HG03108 (cell line): ENCODE measurements at regions not wholly inside any gene's neighbourhood (a gene's known extent, or its start where the extent isn't known, plus 50 kb on each side); places are given as distances from the start of the nearest gene placed in this dataset.
"Not testable (repeated sequence)": the region's sequence is repeated elsewhere in the genome, so short reads cannot be mapped to it uniquely, and the experiment has no call there.

ENCODE experiments used
- ATAC-seq: cut with Tn5 transposase; IDR thresholded peaks from one replicate; pipeline ENCODE4 v1.9.1; 2021; ENCODE audit warnings: moderate library complexity; ENCODE audit not compliant: unreplicated experiment

DNA sequence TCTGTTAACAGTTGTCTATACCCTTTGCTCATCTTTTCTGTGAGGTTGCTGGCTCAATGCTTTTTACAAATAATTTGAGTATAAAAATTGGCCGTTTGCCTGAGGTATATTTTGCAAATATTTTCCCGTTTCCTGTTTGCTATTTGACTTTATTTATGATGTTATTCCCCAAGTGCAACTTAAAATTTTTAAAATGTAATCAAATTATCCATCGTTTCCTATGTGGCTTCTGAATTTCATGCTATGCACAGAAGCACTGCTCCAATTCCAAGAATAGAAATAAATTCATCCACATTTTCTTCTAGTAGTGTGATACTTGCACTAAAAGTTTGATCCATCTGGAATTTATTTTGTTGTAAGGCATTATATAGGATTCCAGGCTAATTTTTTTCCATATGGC, 123.6 kb downstream of the ZNF608 start:
- ATAC-seq: no peak

DNA sequence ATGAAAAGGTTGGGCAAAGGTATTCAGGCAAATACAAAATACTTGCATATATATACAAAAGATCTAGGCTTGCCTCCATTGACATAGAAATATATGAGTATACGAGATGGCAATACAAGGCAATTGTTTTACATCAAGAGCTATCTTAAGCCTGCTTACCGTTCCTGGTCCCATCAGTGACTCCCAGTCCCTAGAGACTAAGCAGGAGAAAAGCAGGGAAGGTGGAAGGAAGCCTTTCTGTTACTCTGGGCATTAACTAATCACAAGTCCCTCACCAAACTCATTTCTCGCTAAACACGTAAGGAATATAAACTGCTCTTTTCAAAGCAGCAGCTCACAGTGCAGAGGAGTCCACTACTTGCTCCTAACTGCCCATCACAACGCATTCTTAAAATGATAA, 125.2 kb downstream of the ZNF608 start:
- ATAC-seq: no peak

DNA sequence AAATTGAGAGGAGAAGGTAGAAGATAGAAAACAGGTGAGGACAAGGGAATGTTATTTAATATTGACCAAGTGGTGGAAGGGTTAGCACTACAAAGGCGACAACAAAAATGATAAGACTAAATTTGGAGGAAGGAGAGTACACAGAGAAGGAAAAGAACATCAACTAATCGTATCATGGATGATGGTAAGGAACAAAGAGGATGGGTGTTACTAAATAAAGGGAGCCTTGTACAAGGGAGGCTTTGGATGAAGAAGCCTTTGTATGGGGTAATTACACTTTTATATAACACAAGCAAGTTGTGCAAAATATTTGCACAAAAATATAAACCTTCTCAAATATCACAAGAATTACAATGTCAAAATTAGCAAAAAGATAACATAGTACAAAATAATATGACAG, 125.7 kb downstream of the ZNF608 start:
- ATAC-seq: no peak

DNA sequence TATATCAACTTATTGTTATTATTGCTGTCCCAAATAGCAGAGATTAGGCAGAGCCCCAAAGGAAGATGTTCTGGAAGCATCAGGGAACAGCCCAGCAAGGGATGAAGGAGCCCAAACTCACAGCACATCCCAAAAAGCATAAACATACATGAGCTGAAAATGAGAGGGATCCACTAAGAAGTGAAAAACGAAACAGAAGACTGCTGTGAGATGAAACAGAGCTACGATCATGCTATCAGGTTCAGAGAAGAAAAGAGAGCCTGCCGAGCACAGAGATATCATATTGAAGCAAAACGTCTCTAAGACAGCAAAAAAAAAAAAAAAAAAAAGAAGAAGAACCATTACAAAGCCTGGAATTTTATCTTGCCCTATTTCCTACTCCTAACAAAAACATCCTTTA, 127.3 kb downstream of the ZNF608 start:
- no peak for ATAC-seq

DNA sequence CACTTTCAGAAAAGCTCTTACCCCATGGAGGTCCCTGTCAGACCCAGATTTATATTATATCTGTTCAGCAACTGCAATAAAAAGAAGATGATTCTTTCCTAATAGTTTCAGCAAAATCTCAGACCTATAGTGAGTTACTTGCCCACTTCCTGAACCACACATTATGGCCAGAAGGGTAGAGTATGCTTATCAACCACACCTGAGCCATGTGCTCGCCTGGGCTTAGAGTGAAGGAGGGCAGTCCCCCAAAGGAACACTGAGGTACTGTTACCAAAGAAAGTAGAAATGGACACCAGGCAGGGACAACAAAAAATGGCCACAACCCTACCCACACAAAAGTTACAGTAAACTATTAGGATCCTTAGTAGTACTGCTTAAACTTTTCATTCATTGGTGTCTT, 128.7 kb downstream of the ZNF608 start:
- no peak for ATAC-seq

DNA sequence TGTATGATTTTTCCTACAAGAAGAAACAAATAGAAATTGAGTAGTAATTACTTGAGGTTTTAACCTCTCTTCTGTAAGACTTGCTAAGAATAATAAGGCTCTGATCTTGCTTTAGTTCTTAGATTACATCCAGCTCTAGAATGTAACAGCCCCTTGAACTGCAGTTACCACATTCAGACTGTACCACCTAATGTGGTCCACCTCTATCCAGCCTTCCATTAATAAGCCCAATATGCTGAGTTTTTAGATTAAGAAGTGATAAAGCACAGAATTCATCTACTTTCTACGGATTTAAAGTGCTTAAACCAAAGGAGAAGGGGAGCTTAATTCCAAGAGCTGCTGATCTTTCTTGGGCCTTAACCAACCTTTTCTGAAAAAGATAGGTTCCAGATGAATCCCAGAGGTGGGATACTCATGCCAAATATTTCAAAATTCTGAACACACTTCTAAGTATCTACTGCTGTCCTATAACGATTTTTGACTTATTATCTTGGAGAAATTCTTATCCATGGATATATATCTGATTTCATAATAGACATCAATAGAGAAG, 131.5 kb downstream of the ZNF608 start:
- ATAC-seq: no peak

DNA sequence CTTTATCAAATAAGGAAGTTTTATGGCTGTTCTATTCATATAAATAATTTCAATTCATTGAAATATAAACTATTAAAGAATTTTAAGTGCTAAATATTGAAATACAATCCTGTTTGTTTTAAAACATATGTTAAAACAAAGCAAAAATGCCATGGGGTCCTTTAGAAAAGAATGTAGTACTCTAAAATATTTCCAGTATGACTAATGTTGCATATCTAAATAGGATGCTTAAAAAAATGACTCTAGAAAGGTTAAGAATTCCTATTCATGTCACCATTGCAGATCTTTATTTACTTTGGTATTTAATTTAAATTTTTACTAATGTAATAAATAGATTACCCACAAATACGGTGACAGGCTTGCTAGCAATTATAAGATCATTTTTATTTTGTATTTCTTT, 132.3 kb downstream of the ZNF608 start:
- ATAC-seq: no peak

DNA sequence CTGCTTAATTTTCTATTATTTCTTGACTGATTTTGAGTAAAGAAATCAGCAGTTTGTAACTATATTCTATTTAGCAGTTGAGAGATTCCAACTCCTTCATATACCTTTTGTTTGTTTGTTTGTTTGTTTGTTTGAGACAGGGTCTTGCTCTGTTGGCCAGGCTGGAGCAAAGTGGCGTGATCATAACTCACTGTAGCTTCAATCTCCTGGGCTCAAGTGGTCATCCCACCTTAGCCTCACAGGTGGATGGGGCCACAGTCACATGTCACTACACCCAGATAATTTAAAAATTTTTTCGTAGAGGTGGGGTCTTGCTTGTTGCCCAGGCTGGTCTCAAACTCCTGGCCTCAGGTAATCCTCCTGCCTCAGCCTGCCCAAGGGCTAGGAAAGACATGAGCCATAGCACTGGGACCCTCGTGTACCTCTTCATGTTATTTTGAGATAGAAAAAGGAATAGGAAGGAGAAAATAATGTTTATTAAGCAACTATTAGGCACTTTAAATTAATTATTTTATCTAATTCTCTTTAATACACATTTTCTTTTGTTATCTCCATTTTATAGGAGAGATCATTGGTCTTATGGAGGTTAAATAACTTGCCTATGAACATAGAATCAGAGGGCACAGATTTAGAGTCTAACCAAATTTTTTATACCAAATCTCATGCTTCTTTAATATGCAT, 133.0 kb downstream of the ZNF608 start:
- no peak for ATAC-seq

DNA sequence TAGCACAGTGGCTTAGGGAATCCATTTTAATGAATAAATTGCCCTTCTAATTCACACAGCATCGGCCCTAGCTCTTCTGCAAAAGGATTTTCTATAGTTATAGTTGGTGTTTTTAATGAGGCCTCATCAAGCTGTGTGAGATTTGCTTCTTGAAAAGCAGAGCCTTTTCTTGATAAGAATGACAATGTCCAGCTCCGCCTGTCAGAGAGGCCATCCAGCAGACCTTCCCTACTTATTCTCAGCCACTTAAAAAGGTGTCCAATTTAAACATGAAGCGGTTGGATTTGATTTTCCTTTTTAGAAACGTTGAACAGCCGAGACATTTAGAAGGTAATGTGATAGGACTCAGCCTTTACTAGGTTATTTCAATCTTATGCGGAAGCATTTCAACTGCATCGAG, 134.4 kb downstream of the ZNF608 start:
- ATAC-seq: no peak

DNA sequence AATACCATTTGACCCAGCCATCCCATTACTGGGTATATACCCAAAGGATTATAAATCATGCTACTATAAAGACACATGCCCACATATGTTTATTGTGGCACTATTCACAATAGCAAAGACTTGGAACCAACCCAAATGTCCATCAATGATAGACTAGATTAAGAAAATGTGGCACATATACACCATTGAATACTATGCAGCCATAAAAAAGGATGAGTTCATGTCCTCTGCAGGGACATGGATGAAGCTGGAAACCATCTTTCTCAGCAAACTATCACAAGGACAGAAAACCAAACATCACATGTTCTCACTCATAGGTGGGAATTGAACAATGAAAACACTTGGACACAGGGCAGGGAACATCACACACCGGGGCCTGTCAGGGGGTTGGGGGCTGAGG, 135.2 kb downstream of the ZNF608 start:
- ATAC-seq: not testable (repeated sequence)

DNA sequence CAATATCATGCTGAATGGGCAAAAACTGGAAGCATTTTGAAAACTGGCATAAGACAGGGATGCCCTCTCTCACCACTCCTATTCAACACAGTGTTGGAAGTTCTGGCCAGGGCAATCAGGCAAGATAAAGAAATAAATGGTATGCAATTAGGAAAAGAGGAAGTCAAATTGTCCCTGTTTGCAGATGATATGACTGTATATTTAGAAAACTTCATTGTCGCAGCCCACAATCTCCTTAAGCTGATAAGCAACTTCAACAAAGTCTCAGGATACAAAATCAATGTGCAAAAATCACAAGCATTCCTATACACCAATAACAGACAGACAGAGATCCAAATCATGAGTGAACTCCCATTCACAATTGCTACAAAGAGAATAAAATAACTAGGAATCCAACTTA, 136.8 kb downstream of the ZNF608 start:
- not testable (repeated sequence) for ATAC-seq

DNA sequence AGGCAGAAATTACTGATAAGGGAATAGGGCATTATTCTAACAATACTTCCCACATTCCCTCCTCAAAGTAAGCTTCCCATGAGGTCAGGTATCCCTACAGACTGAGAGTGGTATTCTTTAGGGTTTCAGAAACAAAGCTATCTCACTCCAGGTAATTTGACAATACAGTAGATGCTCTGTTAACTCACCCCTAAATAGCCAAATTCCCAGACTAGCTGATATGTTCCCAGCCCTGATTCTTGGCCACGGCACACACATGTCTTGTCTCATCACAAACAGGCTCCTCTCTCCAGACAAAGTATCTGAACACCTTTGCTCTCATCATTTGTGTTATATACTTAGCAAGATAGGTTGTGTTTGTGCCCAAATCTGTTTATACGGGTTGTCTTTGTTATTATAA, 139.9 kb downstream of the ZNF608 start:
- no peak for ATAC-seq

DNA sequence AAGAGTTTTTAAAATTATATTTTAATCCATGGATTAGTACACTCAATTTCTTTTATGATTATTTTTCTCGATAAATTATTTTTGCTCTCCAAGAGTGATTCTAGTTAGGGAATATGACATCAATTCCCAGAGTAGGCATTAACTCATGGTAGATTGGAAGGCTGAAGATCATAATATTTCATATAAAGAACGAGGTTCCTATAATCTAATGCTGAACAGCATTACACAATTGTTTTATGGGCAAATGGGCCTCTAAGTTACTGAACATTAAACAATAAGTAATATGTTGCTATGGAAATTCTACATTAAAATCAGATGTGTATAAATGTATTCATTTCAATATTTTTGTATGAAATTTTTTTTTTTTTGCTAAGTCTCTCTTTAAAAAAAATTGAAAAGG, 140.3 kb downstream of the ZNF608 start:
- no peak for ATAC-seq

DNA sequence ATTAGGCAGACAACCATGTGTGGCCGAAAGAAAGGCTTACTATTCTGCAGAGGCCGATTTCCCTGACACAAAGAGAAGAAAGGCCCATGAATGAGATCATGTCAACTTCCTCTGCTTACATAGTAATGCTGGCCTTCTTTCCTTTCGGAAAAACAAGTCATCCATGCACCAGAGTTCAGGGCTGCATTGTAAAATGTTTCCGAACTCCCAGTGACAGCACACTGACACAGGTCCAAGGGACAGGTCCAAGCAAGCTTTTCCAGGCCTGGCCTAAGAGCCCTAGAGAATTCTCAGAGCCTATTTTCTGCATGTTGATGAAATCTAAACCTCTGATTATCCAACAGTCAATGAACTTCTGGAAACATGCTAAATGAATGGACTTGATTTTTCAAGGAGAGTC, 140.9 kb downstream of the ZNF608 start:
- no peak for ATAC-seq

DNA sequence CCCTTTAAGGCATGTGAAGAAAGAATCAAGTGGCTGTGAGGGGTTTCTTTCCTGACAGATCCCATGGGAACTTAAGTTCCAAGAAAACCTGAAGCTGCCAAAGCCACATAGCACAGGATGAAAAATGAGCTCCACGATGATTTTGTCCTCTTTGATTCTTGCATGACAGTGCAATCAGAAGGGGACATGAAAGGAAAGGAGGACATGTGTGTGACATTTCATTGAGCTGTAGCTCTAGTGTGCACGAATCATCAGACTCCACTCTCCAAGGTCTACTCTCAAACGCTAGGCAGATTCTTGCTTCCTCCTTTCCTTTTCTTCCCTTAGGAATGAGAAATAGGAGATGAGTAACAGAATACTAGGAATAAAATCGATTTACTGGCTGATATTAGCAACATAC, 142.0 kb downstream of the ZNF608 start:
- no peak for ATAC-seq

DNA sequence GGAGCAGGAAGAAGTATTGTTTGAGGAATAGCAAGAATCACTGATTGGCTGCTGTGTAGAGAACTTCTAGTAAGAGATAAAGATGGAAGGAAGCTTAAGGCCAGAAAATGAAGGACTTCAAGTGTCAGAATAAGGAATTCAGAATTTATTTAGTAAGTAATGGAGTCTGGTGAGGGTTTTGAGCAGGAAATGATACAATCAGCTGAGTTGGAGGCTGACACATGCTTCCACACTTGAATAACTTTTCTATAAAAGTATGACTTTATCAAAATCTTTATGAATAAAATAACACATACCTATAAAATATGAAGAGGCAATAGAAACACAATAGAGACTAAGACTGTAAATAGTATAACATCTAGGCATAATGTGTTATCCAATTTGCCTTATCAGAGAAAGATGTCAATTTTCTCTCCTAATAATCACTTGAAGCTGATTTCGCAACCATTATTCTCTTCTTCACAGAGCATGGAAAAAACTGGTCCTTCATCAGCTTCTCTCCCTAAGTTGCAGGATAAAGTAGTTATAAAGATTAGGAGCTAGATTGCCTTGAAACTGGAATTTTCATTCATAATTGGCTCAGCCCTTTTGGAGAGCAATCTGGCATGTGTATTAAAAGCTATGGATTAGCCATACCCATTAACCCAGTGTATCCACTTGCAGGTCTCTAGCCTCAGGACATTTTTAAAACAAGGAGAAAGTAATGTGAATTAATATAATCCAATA, 143.4 kb downstream of the ZNF608 start:
- ATAC-seq: no peak

DNA sequence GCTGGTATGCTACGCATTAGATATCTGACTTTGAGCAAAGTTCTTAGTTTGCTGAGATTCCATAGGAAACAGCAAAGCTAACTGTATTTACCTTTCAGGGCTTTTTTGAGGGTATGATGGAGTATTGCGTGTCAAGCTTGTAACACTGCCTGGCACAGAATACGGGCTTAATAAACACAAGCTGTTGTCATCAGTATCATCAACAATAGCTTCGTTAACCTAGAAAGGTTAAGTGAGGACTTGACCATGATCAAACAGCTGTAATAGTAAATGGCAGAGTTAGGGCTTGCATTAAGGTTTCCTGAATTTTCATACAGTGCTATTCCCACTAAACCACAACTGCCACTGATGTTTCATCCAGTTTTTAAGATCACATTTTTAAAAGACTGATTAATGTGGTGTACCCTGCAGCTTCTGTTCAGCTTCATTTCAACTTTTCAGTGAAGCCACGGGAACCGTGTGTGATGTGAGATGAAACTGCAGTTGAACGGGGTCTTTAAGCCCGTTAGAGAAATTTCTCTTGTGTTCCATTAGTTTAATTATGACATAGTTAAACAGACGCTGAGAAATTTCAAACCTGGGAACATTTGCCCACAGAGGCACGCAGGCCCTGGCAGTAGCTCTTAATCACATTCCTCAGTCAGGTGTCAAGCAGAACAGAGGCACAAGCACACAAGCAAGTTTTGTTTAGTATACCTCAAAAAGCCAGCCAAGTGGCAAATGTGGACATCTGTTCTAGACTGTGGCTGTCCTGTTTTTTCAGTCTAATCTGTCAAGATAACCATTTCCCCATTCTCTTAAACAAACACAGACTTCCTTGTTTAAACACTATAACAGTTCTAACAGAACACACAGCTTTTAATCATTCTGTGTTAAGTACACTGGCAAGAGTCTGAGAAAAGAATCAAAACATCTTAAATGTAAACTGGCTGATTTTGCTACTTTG, 147.1 kb downstream of the ZNF608 start:
- ATAC-seq: no peak

DNA sequence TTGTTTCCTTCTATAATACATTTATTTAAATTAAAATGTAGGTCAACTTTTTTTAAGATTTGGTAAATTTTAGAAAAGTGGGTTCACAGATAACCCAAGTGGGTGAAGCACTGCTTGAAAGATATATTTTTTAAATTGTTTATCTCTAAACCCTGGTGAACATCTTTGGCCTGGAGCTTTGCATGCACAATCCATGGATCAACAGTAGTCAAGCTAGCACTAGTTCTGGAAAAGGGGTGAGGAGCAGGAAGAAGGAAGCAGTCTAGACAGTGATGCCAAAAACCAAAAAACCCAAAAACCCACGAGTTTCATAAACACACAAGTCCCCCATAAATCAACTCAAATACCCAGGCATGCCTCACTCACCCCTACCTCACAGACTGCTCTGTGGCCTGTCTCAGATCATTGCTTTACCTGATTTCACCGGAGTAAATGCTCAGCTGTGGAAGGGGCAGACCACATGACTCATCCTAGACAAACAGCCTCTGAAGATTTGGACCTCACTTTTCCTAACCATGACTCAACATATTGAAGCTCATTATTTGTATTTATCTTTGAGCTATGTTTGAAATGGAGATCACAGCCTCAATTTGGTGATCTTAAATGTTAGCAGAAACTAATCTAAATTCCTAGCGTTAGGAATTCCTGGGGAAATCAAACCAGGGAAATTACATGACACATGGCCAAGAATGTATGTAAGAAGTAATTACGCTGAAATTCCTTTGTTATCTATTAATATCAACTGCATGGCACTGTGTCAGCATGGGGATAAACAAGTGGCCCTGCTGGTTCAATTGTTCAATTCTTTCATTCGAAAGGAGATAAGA, 149.6 kb downstream of the ZNF608 start:
- ATAC-seq: no peak

DNA sequence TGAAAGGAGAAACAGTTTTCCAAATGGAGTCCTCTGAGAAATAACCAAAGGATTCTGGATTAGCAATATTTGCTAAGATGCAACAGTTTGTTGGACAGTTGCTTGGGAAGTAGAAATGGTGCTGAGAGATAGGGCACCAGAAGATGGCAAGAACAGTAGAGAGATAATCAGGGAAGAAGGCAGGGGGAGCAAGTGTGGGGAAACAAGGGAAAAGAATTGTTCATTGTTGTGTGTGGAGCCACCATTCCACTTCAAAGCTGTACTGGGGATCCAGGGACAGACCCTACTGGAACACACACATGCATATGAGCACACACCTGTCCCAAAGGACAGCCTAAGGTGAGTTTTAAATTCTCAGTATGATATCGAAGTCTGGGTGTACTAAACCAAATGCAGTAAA, 152.5 kb downstream of the ZNF608 start:
- ATAC-seq: no peak

DNA sequence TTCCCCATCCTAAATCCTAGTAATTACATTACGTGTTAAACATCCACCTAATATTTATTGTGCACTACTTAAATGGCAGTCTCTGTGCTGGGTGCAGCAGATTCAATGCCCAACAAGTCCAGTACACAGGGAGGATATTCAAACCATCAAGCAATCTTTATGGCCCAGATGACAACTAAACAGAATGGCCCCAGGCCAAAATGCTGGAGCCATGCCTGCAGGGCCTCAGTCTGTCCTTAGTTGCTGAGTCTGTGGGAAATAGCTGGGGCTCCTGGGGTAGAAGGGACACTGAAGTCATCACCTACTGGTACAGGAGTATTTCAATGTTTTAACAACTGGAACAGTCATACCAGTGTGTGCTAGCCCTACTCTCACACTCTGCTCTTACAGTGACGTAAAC, 153.5 kb downstream of the ZNF608 start:
- no peak for ATAC-seq

DNA sequence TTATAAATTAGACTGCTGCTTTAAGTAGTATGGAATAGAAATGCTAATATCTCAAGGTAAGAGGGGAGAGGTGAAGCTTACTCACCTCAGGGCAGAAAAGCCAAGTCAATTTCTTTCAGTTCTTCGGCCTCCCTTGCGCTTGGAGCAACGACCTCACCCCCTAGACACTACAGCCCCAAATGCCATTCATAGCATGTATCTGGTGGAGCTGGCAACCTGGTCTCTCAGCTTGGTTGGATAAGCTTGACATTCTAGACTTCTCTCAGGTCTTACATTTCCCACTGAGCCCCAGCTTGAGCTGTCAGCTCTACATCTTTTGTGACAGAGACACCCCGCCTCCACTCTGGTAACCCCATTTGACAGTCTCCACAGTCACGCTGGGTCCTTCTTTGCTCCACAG, 154.9 kb downstream of the ZNF608 start:
- no peak for ATAC-seq
